ENCODE measurements at regions not wholly inside any gene's neighbourhood (a gene's known extent, or its start where the extent isn't known, plus 50 kb on each side); places are given as distances from the start of the nearest gene placed in this dataset.

- TF ChIP-seq YY1 (IDR thresholded peaks at IDR 0.05; ENCODE audit: insufficient read depth, insufficient read length) (no peak), SUZ12 (IDR thresholded peaks at IDR 0.05; ENCODE audit: extremely low read depth, insufficient read depth, insufficient read length) (no peak)
These were observed 88.1 kb upstream of the PTPRD start for GRCh38 chr9:10700915-10701314.
